WERI-Rb-1 (cell line): ENCODE measurements at regions not wholly inside any gene's neighbourhood (a gene's known extent, or its start where the extent isn't known, plus 50 kb on each side); places are given as distances from the start of the nearest gene placed in this dataset.

Experiments
- DNase-seq: peaks from one replicate; pipeline ENCODE4 v3.0.0-alpha.2; 2020
- H3K27ac ChIP-seq: fragments of 250-450 bp; sonication (Bioruptor Pico); 2 replicates; pipeline ENCODE4 v1.5.1; 2020; ENCODE audit warnings: mild to moderate bottlenecking, moderate library complexity
- H3K27me3 ChIP-seq: fragments of 250-450 bp; sonication (Bioruptor Pico); 2 replicates; pipeline ENCODE4 v1.5.1; 2021; ENCODE audit warnings: mild to moderate bottlenecking, low read depth, moderate library complexity; ENCODE audit not compliant: insufficient read depth, severe bottlenecking
- H3K36me3 ChIP-seq: fragments of 250-450 bp; sonication (Bioruptor Pico); 2 replicates; pipeline ENCODE4 v1.5.1; 2020; ENCODE audit warnings: mild to moderate bottlenecking, moderate library complexity
- H3K4me3 ChIP-seq: 2 replicates; pipeline ENCODE4 v1.5.1; 2011; ENCODE audit warnings: low read depth, mild to moderate bottlenecking, control low read depth, low read length
- H3K9me3 ChIP-seq: fragments of 250-450 bp; sonication (Bioruptor Pico); 2 replicates; pipeline ENCODE4 v1.5.1; 2021; ENCODE audit warnings: mild to moderate bottlenecking, moderate library complexity; ENCODE audit not compliant: severe bottlenecking
- TF ChIP-seq, protein P1 (sequence below): IDR thresholded peaks from 2 replicates; pipeline ENCODE4 v1.5.1; 2011; ENCODE audit warnings: low read depth, mild to moderate bottlenecking, control low read depth, inconsistent platforms, low read length

DNA sequence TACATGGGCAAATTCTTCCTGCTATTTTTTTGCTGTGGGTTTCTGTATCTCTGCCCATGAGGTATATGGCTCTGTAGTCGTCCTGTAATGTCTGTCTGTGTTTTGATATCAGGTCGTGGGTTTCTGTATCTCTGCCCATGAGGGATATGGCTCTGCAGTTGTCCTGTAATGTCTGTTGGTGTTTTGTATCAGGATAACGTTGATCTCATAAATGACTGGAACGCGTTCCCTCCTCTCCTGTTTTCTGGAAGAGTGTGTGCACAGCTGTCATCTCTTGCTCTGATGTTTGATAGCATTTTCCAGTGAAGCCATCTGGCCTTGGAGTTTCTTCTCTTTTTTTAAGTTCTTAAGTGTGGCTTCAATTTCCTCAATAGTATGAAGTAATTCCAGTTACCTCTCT, 57.2 kb downstream of the SOX1 start:
- Histone ChIP-seq H3K4me3 (no peak overlapping the region), H3K9me3 (peaks cover 6% of the 10 kb centered on the region), H3K27me3 (peaks cover 98% of the 10 kb centered on the region), H3K36me3 (no peaks in the 10 kb centered on the region), H3K27ac (no peak overlapping the region)
- TF ChIP-seq, protein P1, sequence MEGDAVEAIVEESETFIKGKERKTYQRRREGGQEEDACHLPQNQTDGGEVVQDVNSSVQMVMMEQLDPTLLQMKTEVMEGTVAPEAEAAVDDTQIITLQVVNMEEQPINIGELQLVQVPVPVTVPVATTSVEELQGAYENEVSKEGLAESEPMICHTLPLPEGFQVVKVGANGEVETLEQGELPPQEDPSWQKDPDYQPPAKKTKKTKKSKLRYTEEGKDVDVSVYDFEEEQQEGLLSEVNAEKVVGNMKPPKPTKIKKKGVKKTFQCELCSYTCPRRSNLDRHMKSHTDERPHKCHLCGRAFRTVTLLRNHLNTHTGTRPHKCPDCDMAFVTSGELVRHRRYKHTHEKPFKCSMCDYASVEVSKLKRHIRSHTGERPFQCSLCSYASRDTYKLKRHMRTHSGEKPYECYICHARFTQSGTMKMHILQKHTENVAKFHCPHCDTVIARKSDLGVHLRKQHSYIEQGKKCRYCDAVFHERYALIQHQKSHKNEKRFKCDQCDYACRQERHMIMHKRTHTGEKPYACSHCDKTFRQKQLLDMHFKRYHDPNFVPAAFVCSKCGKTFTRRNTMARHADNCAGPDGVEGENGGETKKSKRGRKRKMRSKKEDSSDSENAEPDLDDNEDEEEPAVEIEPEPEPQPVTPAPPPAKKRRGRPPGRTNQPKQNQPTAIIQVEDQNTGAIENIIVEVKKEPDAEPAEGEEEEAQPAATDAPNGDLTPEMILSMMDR = no peak
- no peak for DNase-seq

DNA sequence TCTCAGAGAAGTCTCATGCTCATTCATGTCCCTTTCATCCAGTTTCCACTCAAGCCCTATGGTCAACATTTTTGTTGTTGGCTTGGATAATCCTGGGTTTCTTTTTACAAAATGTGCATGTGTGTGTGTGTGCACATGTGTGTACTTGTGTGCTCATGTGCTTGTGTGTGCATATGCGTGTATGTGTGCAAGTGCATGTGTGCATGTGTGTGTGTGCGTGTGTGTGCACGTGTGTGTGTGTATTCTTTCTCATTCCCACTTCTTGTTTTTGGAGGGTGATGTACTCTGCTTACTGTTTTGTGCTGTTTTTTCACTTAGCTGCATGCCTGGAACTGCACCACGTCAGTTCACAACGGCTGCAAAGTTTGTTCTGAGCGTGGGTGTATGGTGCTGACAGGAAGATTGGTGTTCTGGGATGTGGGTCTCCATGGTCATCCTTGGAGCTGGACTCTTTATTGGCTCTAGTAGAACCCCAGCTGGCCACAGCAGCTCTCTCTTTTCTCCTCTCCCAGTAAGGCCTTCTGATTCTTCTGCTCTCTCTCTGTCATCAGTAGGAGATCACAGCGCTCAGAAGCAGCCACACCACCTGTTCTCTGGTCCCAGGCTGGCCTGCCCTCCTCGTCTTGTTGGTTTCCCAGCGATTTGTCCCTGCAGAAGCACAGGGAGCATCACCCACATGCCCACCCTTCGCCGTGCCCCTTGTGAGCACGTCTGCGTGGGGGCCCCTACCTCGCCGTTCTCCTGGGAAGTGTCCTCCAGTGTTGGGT, 60.8 kb downstream of the SOX1 start:
- Histone ChIP-seq H3K27ac (no peak overlapping the region), H3K27me3 (peaks cover 100% of the 10 kb centered on the region), H3K4me3 (no peak overlapping the region), H3K9me3 (no peaks in the 10 kb centered on the region), H3K36me3 (no peaks in the 10 kb centered on the region)
- no peak for DNase-seq
- TF ChIP-seq, protein P1 = no peak

DNA sequence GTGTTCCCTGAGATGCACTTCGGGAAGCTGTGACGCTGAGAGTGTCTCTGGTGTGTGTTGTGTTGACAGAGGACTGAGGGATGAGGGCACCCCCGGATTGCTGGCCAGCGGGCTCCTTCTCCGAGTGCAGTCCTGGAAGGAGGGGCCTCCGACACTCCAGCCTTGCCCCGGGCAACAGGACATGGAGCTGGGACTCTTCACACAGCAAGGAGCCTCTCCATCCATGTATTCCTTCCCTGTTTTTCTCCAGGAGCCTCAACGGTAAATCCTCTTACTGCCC, 61.3 kb downstream of the SOX1 start:
- Histone ChIP-seq H3K27me3 (peaks cover 100% of the 10 kb centered on the region), H3K27ac (no peak overlapping the region), H3K9me3 (no peaks in the 10 kb centered on the region), H3K4me3 (no peak overlapping the region), H3K36me3 (no peaks in the 10 kb centered on the region)
- no peak for DNase-seq
- TF ChIP-seq, protein P1 = no peak

DNA sequence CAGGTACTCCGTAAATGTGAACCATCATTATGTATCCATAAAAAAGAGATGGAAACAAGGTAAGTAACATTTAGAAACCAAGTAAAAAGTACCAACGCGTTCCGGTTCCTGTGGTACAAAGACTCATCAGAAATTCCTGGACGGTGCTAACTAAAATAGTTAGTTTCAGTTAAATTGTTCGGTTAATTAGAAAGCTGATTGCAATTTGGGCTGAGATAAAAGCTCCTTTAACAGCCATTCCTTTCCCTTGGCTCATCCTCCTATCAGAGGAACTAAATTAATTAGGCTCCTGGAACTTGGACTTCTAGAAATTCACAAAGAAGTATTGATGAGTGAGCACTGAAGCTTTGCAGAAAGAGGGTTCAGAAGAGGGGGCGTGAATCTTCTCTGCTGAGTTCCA, 63.5 kb downstream of the SOX1 start:
- DNase-seq = no peak
- TF ChIP-seq, protein P1 = no peak
- Histone ChIP-seq H3K27me3 (peaks cover 100% of the 10 kb centered on the region), H3K9me3 (no peaks in the 10 kb centered on the region), H3K36me3 (no peaks in the 10 kb centered on the region), H3K4me3 (no peak overlapping the region), H3K27ac (no peak overlapping the region)

DNA sequence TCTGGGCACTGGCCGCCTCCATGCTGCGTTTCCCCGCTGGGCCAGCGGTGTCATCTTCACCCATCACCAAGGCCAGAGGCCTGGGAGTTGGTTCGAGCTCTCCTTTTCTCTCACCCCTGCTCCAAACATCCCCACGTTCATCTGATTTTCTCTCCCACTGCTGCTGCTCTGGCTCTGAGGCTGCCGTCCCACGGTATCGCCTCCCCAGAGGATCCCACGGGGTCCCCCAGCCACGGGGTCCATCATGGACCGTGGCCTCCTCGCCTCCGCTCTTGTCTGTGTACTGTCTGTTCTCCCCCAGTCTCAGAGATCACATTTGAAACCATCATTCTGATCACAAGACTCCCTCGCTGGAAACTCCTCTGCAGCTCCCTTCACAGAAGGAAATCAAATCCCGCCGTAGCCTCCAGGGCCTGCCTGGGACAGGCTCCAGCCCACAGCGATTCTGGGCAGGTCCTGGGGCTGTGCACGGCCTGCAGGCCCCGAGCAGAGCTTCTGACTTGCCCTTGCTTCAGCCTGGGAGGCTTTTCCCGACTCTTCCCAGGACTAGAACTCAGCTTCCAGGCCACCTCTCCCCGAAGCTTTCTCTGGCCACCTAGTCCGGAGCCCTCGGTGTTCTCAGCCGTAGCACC, 64.2 kb downstream of the SOX1 start:
- Histone ChIP-seq H3K9me3 (no peaks in the 10 kb centered on the region), H3K4me3 (no peak overlapping the region), H3K27me3 (peaks cover 100% of the 10 kb centered on the region), H3K27ac (no peak overlapping the region), H3K36me3 (no peaks in the 10 kb centered on the region)
- TF ChIP-seq, protein P1 = no peak
- DNase-seq = no peak

DNA sequence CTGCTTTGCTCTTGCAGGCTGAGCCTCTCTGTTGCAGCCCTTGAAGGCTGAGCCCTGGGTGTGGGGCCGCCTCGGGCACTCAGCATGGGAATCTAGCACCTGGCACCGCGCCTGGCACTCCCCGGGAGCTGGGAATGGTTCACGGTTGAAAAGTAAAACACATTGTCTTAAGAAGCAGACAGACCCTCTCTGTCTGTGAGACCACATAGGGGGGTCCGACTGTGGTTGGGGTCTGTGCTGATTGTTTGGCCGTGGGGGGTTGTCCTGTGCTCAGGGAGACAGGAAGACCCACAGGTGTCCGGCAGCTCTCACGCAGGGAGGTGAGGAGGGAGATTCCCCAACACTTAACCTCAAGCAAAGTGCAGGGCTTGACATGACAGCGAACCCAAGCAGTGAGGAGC, 64.8 kb downstream of the SOX1 start:
- H3K27me3 ChIP-seq = peaks cover 98% of the 10 kb centered on the region
- no peak overlapping the region for H3K27ac ChIP-seq
- TF ChIP-seq, protein P1 = no peak
- no peaks in the 10 kb centered on the region for H3K36me3 ChIP-seq
- H3K4me3 ChIP-seq = no peak overlapping the region
- no peak for DNase-seq
- no peaks in the 10 kb centered on the region for H3K9me3 ChIP-seq
